ENCODE measurements at regions not wholly inside any gene's neighbourhood (a gene's known extent, or its start where the extent isn't known, plus 50 kb on each side); places are given as distances from the start of the nearest gene placed in this dataset.
"Not testable (repeated sequence)": the region's sequence is repeated elsewhere in the genome, so short reads cannot be mapped to it uniquely, and the experiment has no call there.

GRCh38 chrX:10469-11458, 270.4 kb upstream of the PLCXD1 start:
- DNase-seq (ENCODE audit: low read depth in 3 of 3): not testable (repeated sequence)

- DNase-seq (ENCODE audit: low read depth in 3 of 3): not testable (repeated sequence)
These were observed 267.2 kb upstream of the PLCXD1 start for GRCh38 chrX:13821-14443.

DNA sequence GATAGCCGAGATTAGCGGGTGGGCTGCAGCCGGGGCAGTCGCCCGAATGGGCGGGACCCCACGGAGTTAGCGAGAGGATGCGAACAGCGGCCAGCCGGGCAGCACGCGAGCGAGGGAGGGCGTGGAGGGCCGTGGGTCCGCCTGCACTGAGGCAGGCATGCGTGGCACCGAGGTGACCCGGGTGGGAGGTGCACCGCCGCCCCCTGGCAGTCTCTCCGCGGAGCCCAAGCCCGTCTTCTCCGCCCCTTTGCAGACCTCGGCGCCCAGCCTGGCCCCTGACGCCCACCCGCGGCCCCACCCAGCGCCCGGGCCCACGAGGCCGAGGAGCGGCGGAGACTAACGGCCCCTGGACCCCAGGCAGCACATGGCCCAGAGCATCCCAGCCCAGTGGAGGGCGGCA, 266.7 kb upstream of the PLCXD1 start:
- DNase-seq (ENCODE audit: low read depth in 3 of 3): not testable (repeated sequence)

- DNase-seq (ENCODE audit: low read depth in 3 of 3): peak in 1 of 3 donors; percentile 28
These were observed 262.3 kb upstream of the PLCXD1 start for GRCh38 chrX:18768-19454.

DNA sequence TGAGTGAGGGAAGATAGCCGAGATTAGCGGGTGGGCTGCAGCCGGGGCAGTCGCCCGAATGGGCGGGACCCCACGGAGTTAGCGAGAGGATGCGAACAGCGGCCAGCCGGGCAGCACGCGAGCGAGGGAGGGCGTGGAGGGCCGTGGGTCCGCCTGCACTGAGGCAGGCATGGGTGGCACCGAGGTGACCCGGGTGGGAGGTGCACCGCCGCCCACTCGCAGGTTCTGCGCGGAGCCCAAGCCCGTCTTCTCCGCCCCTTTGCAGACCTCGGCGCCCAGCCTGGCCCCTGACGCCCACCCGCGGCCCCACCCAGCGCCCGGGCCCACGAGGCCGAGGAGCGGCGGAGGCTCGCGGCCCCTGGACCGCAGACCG, 261.7 kb upstream of the PLCXD1 start:
- not testable (repeated sequence) for DNase-seq (ENCODE audit: low read depth in 3 of 3)

DNA sequence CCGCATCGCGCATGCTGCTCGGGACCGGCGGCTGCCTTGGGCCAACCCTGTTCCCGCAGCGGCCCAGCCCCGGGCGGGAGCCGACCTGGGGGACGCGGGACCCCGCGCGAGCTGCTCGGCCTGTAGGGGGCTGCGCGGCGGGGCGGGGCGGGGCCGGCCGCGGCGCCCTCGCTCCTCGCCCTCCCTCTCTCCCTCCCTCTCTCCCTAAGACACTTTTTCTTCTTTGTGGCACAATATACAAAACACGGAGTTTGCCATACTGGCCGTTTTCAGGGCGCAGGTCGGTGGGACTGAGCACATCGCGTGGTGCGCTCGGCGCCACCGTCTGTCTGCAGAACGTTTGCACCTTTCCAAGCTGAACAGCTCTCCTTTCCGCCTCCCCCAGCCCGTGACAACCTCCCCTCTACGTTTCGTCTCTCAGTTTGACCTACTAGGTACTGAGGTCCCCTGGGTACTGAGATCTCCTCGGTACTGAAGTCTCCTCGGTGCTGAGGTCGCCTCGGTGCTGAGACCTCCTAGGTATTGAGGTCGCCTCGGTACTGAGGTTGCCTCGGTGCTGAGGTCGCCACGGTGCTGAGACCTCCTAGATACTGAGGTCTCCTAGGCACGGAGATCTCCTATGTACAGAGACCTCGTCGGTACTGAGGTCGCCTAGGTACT, 261.1 kb upstream of the PLCXD1 start:
- DNase-seq (ENCODE audit: low read depth in 3 of 3): no peak

GRCh38 chrX:24139-24538, 257.0 kb upstream of the PLCXD1 start:
- not testable (repeated sequence) for DNase-seq (ENCODE audit: low read depth in 3 of 3)
